SK-N-MC (cell line): ENCODE measurements at regions not wholly inside any gene's neighbourhood (a gene's known extent, or its start where the extent isn't known, plus 50 kb on each side); places are given as distances from the start of the nearest gene placed in this dataset.
"Not testable (repeated sequence)": the region's sequence is repeated elsewhere in the genome, so short reads cannot be mapped to it uniquely, and the experiment has no call there.

Experiments
- EZH2 ChIP-seq: fragments of 200-600 bp; sonication (generic); IDR thresholded peaks from one replicate; pipeline ENCODE4 v1.6.1; 2017; ENCODE audit warnings: antibody characterized with exemption
- POLR2AphosphoS5 ChIP-seq: IDR thresholded peaks from 2 replicates; pipeline ENCODE4 v1.6.1; 2012; ENCODE audit warnings: mild to moderate bottlenecking, low read depth, low read length, borderline replicate concordance

DNA sequence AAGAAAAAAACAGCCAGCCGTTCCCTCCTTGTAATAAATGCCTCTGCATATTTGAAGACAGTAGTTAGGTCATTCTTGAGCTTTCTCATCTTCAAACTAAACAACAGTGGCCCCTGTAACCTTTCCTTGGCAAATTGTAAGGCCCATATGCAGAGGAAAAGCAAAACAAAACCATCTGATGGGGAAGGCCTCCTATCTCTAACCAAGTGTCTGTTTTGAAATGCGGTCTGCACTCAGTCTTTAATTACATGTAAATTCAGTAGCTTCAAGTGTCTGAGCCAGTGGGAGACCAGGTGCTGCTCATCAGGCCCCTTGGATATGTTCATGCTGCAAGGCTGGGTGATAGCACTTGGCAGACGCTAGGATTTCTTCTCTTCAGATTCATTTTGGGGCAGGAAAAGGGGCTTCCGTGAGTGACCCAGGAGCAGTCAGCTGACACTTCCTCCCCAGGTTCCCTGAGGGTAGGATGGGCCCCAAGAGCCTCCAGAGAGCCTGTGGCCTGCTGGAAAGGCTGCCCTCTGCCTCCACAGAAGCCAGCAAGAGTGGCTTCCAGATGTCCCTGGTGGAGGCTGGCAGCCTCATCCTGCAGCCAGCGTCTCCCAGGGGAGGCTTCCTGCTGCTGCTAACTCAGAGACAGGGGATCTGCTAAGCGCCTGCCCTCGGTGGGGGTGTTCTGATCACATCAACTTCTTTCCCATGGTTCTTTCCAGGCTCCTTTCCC, 60.2 kb upstream of the PLGLB2 start:
- TF ChIP-seq EZH2, POLR2AphosphoS5: not testable (repeated sequence)
